RWPE2 (cell line): ENCODE measurements at regions not wholly inside any gene's neighbourhood (a gene's known extent, or its start where the extent isn't known, plus 50 kb on each side); places are given as distances from the start of the nearest gene placed in this dataset.

ENCODE experiments used
- ATAC-seq: fragments of 200-7000 bp; cut with Tn5 transposase; 3 replicates; pipeline ENCODE4 v1.9.1; 2021; ENCODE audit warnings: low read depth
- DNase-seq: peaks from one replicate; pipeline ENCODE4 v3.0.0-alpha.2; 2020; ENCODE audit warnings: low spot score
- H3K27ac ChIP-seq: fragments of 450-650 bp; 2 replicates; pipeline ENCODE4 v1.5.1; 2017; ENCODE audit warnings: mild to moderate bottlenecking; ENCODE audit not compliant: poor library complexity, severe bottlenecking
- H3K27me3 ChIP-seq: fragments of 250-450 bp; sonication (Bioruptor Pico); 2 replicates; pipeline ENCODE4 v1.5.1; 2021; ENCODE audit warnings: mild to moderate bottlenecking, moderate library complexity; ENCODE audit not compliant: insufficient read depth, poor library complexity, severe bottlenecking
- H3K36me3 ChIP-seq: fragments of 250-450 bp; sonication (Bioruptor Pico); 2 replicates; pipeline ENCODE4 v1.5.1; 2020; ENCODE audit warnings: low read depth, mild to moderate bottlenecking, moderate library complexity
- H3K4me1 ChIP-seq: fragments of 250-450 bp; sonication (Bioruptor Pico); 2 replicates; pipeline ENCODE4 v1.5.1; 2021; ENCODE audit warnings: mild to moderate bottlenecking, moderate library complexity; ENCODE audit not compliant: insufficient read depth, poor library complexity, severe bottlenecking
- H3K4me3 ChIP-seq: fragments of 250-450 bp; sonication (Bioruptor Pico); 2 replicates; pipeline ENCODE4 v1.5.1; 2021; ENCODE audit warnings: mild to moderate bottlenecking, moderate library complexity; ENCODE audit not compliant: severe bottlenecking
- H3K9me3 ChIP-seq: fragments of 250-450 bp; sonication (Bioruptor Pico); 2 replicates; pipeline ENCODE4 v1.5.1; 2021; ENCODE audit warnings: mild to moderate bottlenecking, moderate library complexity; ENCODE audit not compliant: severe bottlenecking
- TF ChIP-seq, protein P1 (sequence below): fragments of 450-650 bp; IDR thresholded peaks from one replicate; pipeline ENCODE4 v1.5.1; 2017; ENCODE audit warnings: mild to moderate bottlenecking, moderate library complexity; ENCODE audit not compliant: poor library complexity, severe bottlenecking

DNA sequence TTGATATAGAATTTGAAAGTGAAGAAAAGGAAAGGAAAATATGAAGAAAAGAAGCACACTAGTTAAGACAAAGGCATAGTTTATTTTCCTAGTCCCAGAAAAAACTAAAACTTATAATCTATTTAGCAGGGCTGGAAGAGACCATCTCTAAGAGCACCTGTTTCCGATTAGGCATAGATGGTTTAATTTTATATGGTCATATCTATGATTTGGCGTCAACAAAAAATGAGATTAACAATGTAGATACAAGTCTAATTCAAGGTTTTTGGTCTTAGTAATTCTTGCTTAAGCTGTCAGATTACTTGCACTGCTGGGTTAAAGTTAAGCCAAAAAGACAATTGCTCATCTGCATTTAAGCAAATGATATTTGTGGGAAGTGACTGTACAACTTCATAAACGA, 502.5 kb upstream of the FSHR start:
- no peaks in the 10 kb centered on the region for H3K36me3 ChIP-seq
- no peaks in the 10 kb centered on the region for H3K9me3 ChIP-seq
- no peak overlapping the region for H3K27ac ChIP-seq
- no peaks in the 10 kb centered on the region for H3K4me1 ChIP-seq
- ATAC-seq (no peak), DNase-seq (no peak)
- no peak overlapping the region for H3K4me3 ChIP-seq
- TF ChIP-seq, protein P1, sequence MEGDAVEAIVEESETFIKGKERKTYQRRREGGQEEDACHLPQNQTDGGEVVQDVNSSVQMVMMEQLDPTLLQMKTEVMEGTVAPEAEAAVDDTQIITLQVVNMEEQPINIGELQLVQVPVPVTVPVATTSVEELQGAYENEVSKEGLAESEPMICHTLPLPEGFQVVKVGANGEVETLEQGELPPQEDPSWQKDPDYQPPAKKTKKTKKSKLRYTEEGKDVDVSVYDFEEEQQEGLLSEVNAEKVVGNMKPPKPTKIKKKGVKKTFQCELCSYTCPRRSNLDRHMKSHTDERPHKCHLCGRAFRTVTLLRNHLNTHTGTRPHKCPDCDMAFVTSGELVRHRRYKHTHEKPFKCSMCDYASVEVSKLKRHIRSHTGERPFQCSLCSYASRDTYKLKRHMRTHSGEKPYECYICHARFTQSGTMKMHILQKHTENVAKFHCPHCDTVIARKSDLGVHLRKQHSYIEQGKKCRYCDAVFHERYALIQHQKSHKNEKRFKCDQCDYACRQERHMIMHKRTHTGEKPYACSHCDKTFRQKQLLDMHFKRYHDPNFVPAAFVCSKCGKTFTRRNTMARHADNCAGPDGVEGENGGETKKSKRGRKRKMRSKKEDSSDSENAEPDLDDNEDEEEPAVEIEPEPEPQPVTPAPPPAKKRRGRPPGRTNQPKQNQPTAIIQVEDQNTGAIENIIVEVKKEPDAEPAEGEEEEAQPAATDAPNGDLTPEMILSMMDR = no peak
- no peaks in the 10 kb centered on the region for H3K27me3 ChIP-seq

DNA sequence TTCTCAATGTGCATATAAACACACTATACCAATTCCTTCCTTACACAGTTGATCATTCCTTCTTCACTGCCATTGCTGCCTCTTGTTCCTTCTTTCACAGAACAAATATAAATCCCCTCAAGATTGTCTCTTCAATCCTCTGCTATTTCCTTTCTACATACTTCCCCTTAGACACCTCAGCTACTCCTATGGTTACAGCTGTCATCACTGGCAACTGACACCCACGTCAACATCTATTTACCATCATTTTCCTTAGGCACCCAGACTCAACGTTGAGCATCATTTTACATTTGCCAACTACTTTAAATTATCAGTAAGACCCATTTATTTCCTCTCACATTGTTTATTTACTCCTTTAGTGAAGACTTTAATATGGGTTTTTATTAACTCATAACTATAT, 488.8 kb upstream of the FSHR start:
- no peak overlapping the region for H3K27ac ChIP-seq
- no peaks in the 10 kb centered on the region for H3K27me3 ChIP-seq
- TF ChIP-seq, protein P1 = no peak
- no peaks in the 10 kb centered on the region for H3K36me3 ChIP-seq
- DNase-seq (no peak), ATAC-seq (no peak)
- no peaks in the 10 kb centered on the region for H3K4me1 ChIP-seq
- no peaks in the 10 kb centered on the region for H3K9me3 ChIP-seq
- no peak overlapping the region for H3K4me3 ChIP-seq

DNA sequence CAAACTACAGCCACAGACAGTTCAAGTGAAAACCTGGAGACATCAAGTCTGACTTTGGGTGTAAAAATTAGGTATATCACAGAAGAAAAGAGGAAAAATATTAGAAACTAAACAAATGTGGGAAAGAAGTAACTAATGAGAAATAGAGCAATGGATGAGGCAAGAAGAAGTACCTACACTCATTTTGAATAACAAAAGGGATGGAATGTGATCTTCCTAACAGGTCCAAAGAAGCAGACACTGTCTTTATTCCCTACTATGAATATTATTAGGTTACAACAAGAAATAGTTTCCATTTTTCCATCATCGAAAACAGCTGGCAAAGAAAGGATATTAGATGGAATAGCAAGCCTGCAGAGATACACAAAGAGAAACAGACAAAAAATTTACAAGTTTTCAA, 486.3 kb upstream of the FSHR start:
- H3K36me3 ChIP-seq = no peaks in the 10 kb centered on the region
- no peaks in the 10 kb centered on the region for H3K9me3 ChIP-seq
- no peaks in the 10 kb centered on the region for H3K4me1 ChIP-seq
- H3K27ac ChIP-seq = no peak overlapping the region
- no peak overlapping the region for H3K4me3 ChIP-seq
- DNase-seq = no peak
- no peaks in the 10 kb centered on the region for H3K27me3 ChIP-seq
- ATAC-seq = no peak
- TF ChIP-seq, protein P1 = no peak

DNA sequence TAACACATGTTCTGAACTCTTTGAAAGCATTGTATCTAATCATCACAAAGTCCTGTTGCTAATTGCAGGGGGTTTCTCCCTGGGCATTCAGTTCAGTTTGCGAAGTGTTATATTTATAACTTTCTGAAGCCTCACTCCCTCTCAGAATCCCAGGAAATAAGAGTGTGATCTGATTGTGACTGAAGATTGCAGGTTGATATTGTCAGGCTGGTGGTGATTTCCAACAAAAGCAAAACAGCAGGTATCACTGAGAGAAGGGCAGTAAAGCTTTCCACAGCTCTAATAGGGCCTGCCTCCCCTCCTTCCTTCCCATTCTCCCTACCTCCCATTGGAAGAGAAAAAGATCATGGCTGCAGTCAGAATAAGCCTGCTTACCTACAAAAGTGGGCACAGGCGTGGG, 466.7 kb upstream of the FSHR start:
- Histone ChIP-seq H3K9me3 (no peaks in the 10 kb centered on the region), H3K27ac (no peak overlapping the region), H3K4me1 (no peaks in the 10 kb centered on the region), H3K4me3 (no peak overlapping the region), H3K27me3 (no peaks in the 10 kb centered on the region), H3K36me3 (no peaks in the 10 kb centered on the region)
- DNase-seq (no peak), ATAC-seq (no peak)
- TF ChIP-seq, protein P1 = no peak

GRCh38 chr2:49619804-49620203, 465.5 kb upstream of the FSHR start:
- H3K9me3 ChIP-seq = no peaks in the 10 kb centered on the region
- no peak overlapping the region for H3K4me3 ChIP-seq
- no peaks in the 10 kb centered on the region for H3K4me1 ChIP-seq
- ATAC-seq (no peak), DNase-seq (no peak)
- no peaks in the 10 kb centered on the region for H3K36me3 ChIP-seq
- TF ChIP-seq, protein P1 = no peak
- H3K27me3 ChIP-seq = no peaks in the 10 kb centered on the region
- no peak overlapping the region for H3K27ac ChIP-seq
